CD14-positive monocyte (primary cell): ENCODE measurements at regions not wholly inside any gene's neighbourhood (a gene's known extent, or its start where the extent isn't known, plus 50 kb on each side); places are given as distances from the start of the nearest gene placed in this dataset.

Experiments
- DNase-seq, 3 donors: peaks; one replicate each; pipeline ENCODE4 v3.0.0-alpha.2; 2011 to 2022
- H2AFZ ChIP-seq: 2 replicates; pipeline ENCODE4 v1.6.0; 2012; ENCODE audit warnings: mild to moderate bottlenecking, low read depth, low read length, inconsistent platforms; ENCODE audit not compliant: insufficient read depth, poor library complexity, severe bottlenecking
- H3K27ac ChIP-seq, 2 donors: 1 replicate in 1 of 2; 2 replicates in 1 of 2; pipeline ENCODE4 v1.5.1; 2012 to 2013; ENCODE audit warnings: low read length in 2 of 2, control low read depth in 1 of 2, inconsistent platforms in 1 of 2, low read depth in 1 of 2, mild to moderate bottlenecking in 1 of 2
- H3K27me3 ChIP-seq, 2 donors: one replicate each; pipeline versions ENCODE4 v1.6.0 to v1.6.1; 2011 to 2013; ENCODE audit warnings: low read length in 2 of 2; ENCODE audit not compliant: control insufficient read depth in 2 of 2, insufficient read depth in 2 of 2
- H3K36me3 ChIP-seq, 2 donors: replicated peaks in 1 of 2; 1 replicate in 1 of 2; 2 replicates in 1 of 2; pipeline versions ENCODE4 v1.5.1 to v1.6.1; 2012 to 2013; ENCODE audit warnings: low read length in 2 of 2, control low read depth in 1 of 2, inconsistent platforms in 1 of 2, mild to moderate bottlenecking in 1 of 2; ENCODE audit not compliant: insufficient read depth in 2 of 2, control insufficient read depth in 1 of 2
- H3K4me1 ChIP-seq, 2 donors: 1 replicate in 1 of 2; 2 replicates in 1 of 2; pipeline versions ENCODE4 v1.5.1 to v1.6.1; 2012 to 2013; ENCODE audit warnings: low read length in 2 of 2, control low read depth in 1 of 2, inconsistent platforms in 1 of 2, mild to moderate bottlenecking in 1 of 2, moderate library complexity in 1 of 2; ENCODE audit not compliant: insufficient read depth in 2 of 2, control insufficient read depth in 1 of 2
- H3K4me2 ChIP-seq: replicated peaks from 2 replicates; pipeline ENCODE3; 2012; ENCODE audit warnings: low read length, moderate library complexity, mild to moderate bottlenecking; ENCODE audit not compliant: poor library complexity, severe bottlenecking; ENCODE audit errors: extremely low read depth
- H3K4me3 ChIP-seq, 3 experiments: fragments of 200-600 bp in 1 of 3; sonication (generic) in 1 of 3; replicated peaks in 1 of 3; 1 replicate in 2 of 3; 2 replicates in 1 of 3; pipeline ENCODE4 v1.5.1; 2011 to 2013; ENCODE audit warnings: low read length in 3 of 3, mild to moderate bottlenecking in 3 of 3, control low read depth in 2 of 3, low read depth in 2 of 3, inconsistent platforms in 1 of 3, moderate library complexity in 1 of 3
- H3K79me2 ChIP-seq: 2 replicates; pipeline ENCODE4 v1.6.0; 2012; ENCODE audit warnings: mild to moderate bottlenecking, control low read depth, inconsistent platforms, low read length, moderate library complexity; ENCODE audit not compliant: insufficient read depth
- H3K9ac ChIP-seq: 2 replicates; pipeline ENCODE4 v1.6.0; 2017; ENCODE audit warnings: low read length, mild to moderate bottlenecking; ENCODE audit not compliant: insufficient read depth, poor library complexity, severe bottlenecking
- H3K9me3 ChIP-seq, 2 donors: replicated peaks in 1 of 2; 1 replicate in 1 of 2; 2 replicates in 1 of 2; pipeline versions ENCODE4 v1.5.1 to v1.6.1; 2012 to 2013; ENCODE audit warnings: low read length in 2 of 2, control low read depth in 1 of 2; ENCODE audit not compliant: control insufficient read depth in 1 of 2, insufficient read depth in 1 of 2
- H4K20me1 ChIP-seq: 2 replicates; pipeline ENCODE4 v1.6.0; 2012; ENCODE audit warnings: mild to moderate bottlenecking, low read length, control low read depth, moderate library complexity; ENCODE audit not compliant: insufficient read depth
- H3K27ac Mint-ChIP-seq, 7 donors: one replicate each; pipeline ENCODE4 v1.8.0; 2020; ENCODE audit warnings: mild to moderate bottlenecking in 7 of 7, mixed read lengths in 7 of 7, moderate library complexity in 6 of 7, inconsistent platforms in 2 of 7
- H3K27me3 Mint-ChIP-seq, 3 donors: one replicate each; pipeline ENCODE4 v1.8.0; 2021 to 2022; ENCODE audit warnings: low read depth in 3 of 3, mild to moderate bottlenecking in 3 of 3, mixed read lengths in 3 of 3, moderate library complexity in 3 of 3, inconsistent platforms in 1 of 3
- H3K36me3 Mint-ChIP-seq, 2 donors: one replicate each; pipeline ENCODE4 v1.8.0; 2020; ENCODE audit warnings: mixed read lengths in 2 of 2, inconsistent platforms in 1 of 2, mild to moderate bottlenecking in 1 of 2
- H3K4me1 Mint-ChIP-seq: one replicate; pipeline ENCODE4 v1.8.0; 2020; ENCODE audit warnings: mild to moderate bottlenecking, mixed read lengths
- H3K4me3 Mint-ChIP-seq, 2 donors: one replicate each; pipeline ENCODE4 v1.8.0; 2020; ENCODE audit warnings: mild to moderate bottlenecking in 2 of 2, mixed read lengths in 2 of 2, moderate library complexity in 1 of 2
- H3K9me3 Mint-ChIP-seq, 7 donors: one replicate each; pipeline ENCODE4 v1.8.0; 2020 to 2022; ENCODE audit warnings: mixed read lengths in 7 of 7, mild to moderate bottlenecking in 6 of 7, moderate library complexity in 6 of 7, inconsistent platforms in 2 of 7
- WGBS: methylation state at CpG from one replicate; pipeline ENCODE4 v1.1.5; 2013; ENCODE audit warnings: missing lambda C conversion rate; ENCODE audit not compliant: insufficient coverage; 5-methylcytosine and 5-hydroxymethylcytosine counted together
- intact Hi-C, 2 donors: fragments of 100-400 bp; cut with micrococcal nuclease; formaldehyde crosslinking; loops; one replicate each; pipeline versions ENCODE4 v1.15.0 to v1.15.1; 2023
- TF ChIP-seq, protein P1 (sequence below): fragments of 200-600 bp; IDR thresholded peaks from one replicate; pipeline ENCODE4 v1.8.0; 2022; ENCODE audit warnings: antibody characterized with exemption, mild to moderate bottlenecking

DNA sequence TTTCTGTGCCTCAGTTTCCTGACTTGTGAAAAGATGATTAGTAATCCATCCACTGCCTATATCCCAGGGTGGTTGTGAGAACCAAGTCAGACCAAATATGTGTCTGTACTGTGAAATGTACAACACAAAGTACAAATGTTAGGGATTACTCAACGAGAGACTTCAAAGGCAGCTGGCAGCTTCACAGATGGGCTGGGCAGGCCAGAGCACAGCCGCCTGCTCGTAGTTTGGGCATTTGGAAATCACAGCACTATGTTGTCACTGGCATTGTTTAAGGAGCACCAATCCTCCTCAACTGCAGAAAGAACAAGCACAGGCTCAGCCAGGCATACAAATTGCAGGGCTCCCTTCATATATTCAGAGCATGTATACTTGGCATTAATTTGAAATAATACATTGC is 64.5 kb upstream of the C10orf90 start:
- no peaks in the 10 kb centered on the region for H3K36me3 Mint-ChIP-seq
- H3K27ac Mint-ChIP-seq: no peak overlapping the region
- no peak overlapping the region for H2AFZ ChIP-seq
- H3K36me3 ChIP-seq: no peaks in the 10 kb centered on the region
- H3K79me2 ChIP-seq: no peaks in the 10 kb centered on the region
- no peaks in the 10 kb centered on the region for H3K4me1 Mint-ChIP-seq
- no peak overlapping the region for H3K27ac ChIP-seq
- no peak for DNase-seq
- WGBS: 74% methylated on average over 3 of the region's 3 CpGs
- H3K27me3 ChIP-seq: no peaks in the 10 kb centered on the region
- no peak overlapping the region for H3K4me3 ChIP-seq
- H3K9me3 Mint-ChIP-seq: peaks cover 0 to 2% (median 0%) of the 10 kb centered on the region in 7 donors
- intact Hi-C loops: no loop called here
- no peak overlapping the region for H3K9ac ChIP-seq
- peaks cover 0 to 3% (median 0%) of the 10 kb centered on the region in 3 donors for H3K27me3 Mint-ChIP-seq
- H3K4me2 ChIP-seq: no peak overlapping the region
- TF ChIP-seq, protein P1, sequence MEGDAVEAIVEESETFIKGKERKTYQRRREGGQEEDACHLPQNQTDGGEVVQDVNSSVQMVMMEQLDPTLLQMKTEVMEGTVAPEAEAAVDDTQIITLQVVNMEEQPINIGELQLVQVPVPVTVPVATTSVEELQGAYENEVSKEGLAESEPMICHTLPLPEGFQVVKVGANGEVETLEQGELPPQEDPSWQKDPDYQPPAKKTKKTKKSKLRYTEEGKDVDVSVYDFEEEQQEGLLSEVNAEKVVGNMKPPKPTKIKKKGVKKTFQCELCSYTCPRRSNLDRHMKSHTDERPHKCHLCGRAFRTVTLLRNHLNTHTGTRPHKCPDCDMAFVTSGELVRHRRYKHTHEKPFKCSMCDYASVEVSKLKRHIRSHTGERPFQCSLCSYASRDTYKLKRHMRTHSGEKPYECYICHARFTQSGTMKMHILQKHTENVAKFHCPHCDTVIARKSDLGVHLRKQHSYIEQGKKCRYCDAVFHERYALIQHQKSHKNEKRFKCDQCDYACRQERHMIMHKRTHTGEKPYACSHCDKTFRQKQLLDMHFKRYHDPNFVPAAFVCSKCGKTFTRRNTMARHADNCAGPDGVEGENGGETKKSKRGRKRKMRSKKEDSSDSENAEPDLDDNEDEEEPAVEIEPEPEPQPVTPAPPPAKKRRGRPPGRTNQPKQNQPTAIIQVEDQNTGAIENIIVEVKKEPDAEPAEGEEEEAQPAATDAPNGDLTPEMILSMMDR: no peak
- no peaks in the 10 kb centered on the region for H3K4me1 ChIP-seq
- H3K4me3 Mint-ChIP-seq: no peak overlapping the region
- no peaks in the 10 kb centered on the region for H3K9me3 ChIP-seq
- no peaks in the 10 kb centered on the region for H4K20me1 ChIP-seq

DNA sequence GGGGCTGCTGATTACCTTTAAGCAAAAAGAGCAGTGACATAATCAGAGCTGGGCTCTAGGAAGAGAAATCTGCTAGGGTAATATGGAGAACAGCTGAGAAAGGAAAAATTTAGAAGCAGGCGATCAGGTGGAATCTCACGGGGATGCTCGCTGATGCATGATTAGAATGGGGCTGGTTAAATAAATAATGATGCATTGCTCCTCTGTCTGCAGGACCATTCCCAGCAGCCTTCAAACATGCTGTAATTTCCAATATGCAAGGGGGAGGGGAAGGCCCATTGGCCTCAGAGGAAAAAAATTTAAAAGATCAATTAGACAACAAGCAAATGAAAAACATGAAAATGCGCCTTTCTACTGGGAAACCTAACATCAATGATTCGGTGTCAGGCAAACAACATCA is 65.6 kb upstream of the C10orf90 start:
- H3K9me3 ChIP-seq: no peaks in the 10 kb centered on the region
- Mint-ChIP-seq H3K27me3 (peaks cover 0 to 2% (median 0%) of the 10 kb centered on the region in 3 donors), H3K9me3 (peaks cover 0 to 2% (median 0%) of the 10 kb centered on the region in 7 donors), H3K36me3 (no peaks in the 10 kb centered on the region), H3K27ac (no peak overlapping the region), H3K4me3 (no peak overlapping the region), H3K4me1 (no peaks in the 10 kb centered on the region)
- no peak overlapping the region for H3K4me2 ChIP-seq
- no peaks in the 10 kb centered on the region for H3K79me2 ChIP-seq
- H3K9ac ChIP-seq: no peak overlapping the region
- DNase-seq: no peak
- H3K27me3 ChIP-seq: no peaks in the 10 kb centered on the region
- no CpG with 5 or more reads among the region's 5 CpGs for whole genome bisulfite sequencing
- intact Hi-C loops: no loop called here
- no peak overlapping the region for H3K4me3 ChIP-seq
- no peaks in the 10 kb centered on the region for H3K4me1 ChIP-seq
- H3K36me3 ChIP-seq: no peaks in the 10 kb centered on the region
- no peak overlapping the region for H2AFZ ChIP-seq
- H4K20me1 ChIP-seq: no peaks in the 10 kb centered on the region
- TF ChIP-seq, protein P1: no peak
- H3K27ac ChIP-seq: no peak overlapping the region
